IPS-15b (cell line): ENCODE measurements at regions not wholly inside any gene's neighbourhood (a gene's known extent, or its start where the extent isn't known, plus 50 kb on each side); places are given as distances from the start of the nearest gene placed in this dataset.

Experiments used
- H3K27me3 ChIP-seq: one replicate; pipeline ENCODE4 v1.6.1; 2013; ENCODE audit warnings: low read length; ENCODE audit not compliant: control insufficient read depth, insufficient read depth
- H3K36me3 ChIP-seq: one replicate; pipeline ENCODE4 v1.6.1; 2013; ENCODE audit warnings: low read length; ENCODE audit not compliant: control insufficient read depth, insufficient read depth
- H3K4me1 ChIP-seq: one replicate; pipeline ENCODE4 v1.6.1; 2013; ENCODE audit warnings: mild to moderate bottlenecking, low read length; ENCODE audit not compliant: control insufficient read depth, insufficient read depth
- H3K4me3 ChIP-seq: one replicate; pipeline ENCODE4 v1.5.1; 2013; ENCODE audit warnings: low read depth, low read length
- H3K9ac ChIP-seq: one replicate; pipeline ENCODE4 v1.6.1; 2013; ENCODE audit warnings: low read depth, mild to moderate bottlenecking, low read length
- H3K9me3 ChIP-seq: one replicate; pipeline ENCODE4 v1.6.1; 2013; ENCODE audit warnings: mild to moderate bottlenecking, low read length; ENCODE audit not compliant: control insufficient read depth, insufficient read depth

GRCh38 chr7:125136341-125136740 lies 206.7 kb upstream of the POT1 start:
- Histone ChIP-seq H3K27me3 (no peaks in the 10 kb centered on the region), H3K4me3 (no peak overlapping the region), H3K9me3 (no peaks in the 10 kb centered on the region), H3K4me1 (no peaks in the 10 kb centered on the region), H3K36me3 (no peaks in the 10 kb centered on the region), H3K9ac (no peak overlapping the region)

DNA sequence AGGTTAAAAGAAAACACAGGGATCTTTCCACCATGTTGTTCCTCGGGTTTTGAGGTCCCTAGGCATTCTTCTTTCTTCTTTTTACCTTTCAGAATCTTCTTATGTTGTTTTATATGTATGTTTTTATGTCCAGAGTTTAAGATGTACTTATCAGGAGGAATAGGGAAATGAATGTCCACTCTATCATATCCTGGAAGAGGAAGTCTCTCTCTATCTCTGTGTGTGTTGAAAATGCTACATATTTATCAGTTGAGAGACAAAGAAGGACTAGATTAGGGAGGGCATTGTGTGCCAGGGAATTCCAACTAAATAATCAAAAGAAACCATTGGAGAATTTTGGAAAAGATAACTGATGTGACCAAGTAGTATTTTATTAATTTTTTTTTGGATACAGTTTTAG lies 200.5 kb upstream of the POT1 start:
- no peaks in the 10 kb centered on the region for H3K27me3 ChIP-seq
- no peak overlapping the region for H3K9ac ChIP-seq
- no peaks in the 10 kb centered on the region for H3K9me3 ChIP-seq
- H3K4me3 ChIP-seq = no peak overlapping the region
- H3K36me3 ChIP-seq = no peaks in the 10 kb centered on the region
- H3K4me1 ChIP-seq = no peaks in the 10 kb centered on the region

DNA sequence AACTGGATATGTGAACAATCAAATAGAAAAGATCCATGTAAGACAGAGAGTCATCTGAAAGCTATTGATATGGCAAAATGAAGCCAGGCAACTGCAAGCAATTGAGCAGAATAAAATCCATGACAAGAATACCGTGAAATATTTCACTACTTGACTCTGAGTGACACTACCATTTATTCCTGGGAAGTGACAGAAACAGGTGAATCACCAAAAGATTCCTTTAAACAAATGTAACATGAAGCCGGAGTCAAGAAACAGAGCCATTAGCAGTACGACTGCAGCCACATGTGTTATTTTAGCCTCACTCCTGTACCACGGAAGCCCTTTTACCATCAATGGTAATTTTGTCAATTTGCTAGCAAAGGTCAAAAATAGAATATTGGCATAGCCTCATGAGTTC lies 197.7 kb upstream of the POT1 start:
- Histone ChIP-seq H3K9ac (no peak overlapping the region), H3K27me3 (no peaks in the 10 kb centered on the region), H3K4me1 (no peaks in the 10 kb centered on the region), H3K36me3 (no peaks in the 10 kb centered on the region), H3K4me3 (no peak overlapping the region), H3K9me3 (no peaks in the 10 kb centered on the region)

GRCh38 chr7:125126376-125126775 lies 196.8 kb upstream of the POT1 start:
- Histone ChIP-seq H3K9me3 (no peaks in the 10 kb centered on the region), H3K27me3 (no peaks in the 10 kb centered on the region), H3K9ac (no peak overlapping the region), H3K36me3 (no peaks in the 10 kb centered on the region), H3K4me1 (no peaks in the 10 kb centered on the region), H3K4me3 (no peak overlapping the region)

- no peaks in the 10 kb centered on the region for H3K4me1 ChIP-seq
- no peak overlapping the region for H3K9ac ChIP-seq
- no peaks in the 10 kb centered on the region for H3K9me3 ChIP-seq
- no peaks in the 10 kb centered on the region for H3K36me3 ChIP-seq
- H3K27me3 ChIP-seq = no peaks in the 10 kb centered on the region
- no peak overlapping the region for H3K4me3 ChIP-seq
Observed at GRCh38 chr7:125125315-125125714, 195.7 kb upstream of the POT1 start.

- Histone ChIP-seq H3K27me3 (no peaks in the 10 kb centered on the region), H3K9me3 (no peaks in the 10 kb centered on the region), H3K36me3 (no peaks in the 10 kb centered on the region), H3K4me1 (no peaks in the 10 kb centered on the region), H3K9ac (no peak overlapping the region), H3K4me3 (no peak overlapping the region)
Observed at GRCh38 chr7:125122173-125122572, 192.5 kb upstream of the POT1 start.

DNA sequence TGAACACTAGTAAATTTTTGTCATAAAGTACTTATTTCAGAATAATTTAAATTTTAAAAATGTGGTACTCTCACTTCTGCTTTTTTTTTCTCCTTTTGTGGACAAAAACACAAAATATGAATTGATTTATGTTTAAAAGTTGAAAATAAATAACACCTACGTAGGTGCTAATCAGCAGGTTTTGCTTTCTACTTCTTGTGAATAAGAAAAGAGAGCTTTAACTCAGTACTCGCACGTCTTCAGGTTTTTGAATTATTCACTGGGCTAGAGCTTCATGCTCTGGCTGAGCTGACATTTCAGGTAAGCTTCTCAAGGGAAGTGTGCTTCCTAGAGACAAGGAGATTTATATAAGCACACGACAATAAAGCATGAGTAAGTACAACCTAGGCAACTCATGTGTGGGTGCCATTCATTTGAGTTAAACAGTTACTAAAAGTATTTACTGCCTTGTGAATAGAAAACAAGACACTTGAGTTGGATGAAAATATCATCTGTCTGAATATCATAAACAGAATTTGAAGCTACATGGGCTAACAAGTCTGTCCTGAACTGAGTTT lies 190.0 kb upstream of the POT1 start:
- Histone ChIP-seq H3K4me3 (no peak overlapping the region), H3K4me1 (no peaks in the 10 kb centered on the region), H3K36me3 (no peaks in the 10 kb centered on the region), H3K27me3 (no peaks in the 10 kb centered on the region), H3K9ac (no peak overlapping the region), H3K9me3 (no peaks in the 10 kb centered on the region)

DNA sequence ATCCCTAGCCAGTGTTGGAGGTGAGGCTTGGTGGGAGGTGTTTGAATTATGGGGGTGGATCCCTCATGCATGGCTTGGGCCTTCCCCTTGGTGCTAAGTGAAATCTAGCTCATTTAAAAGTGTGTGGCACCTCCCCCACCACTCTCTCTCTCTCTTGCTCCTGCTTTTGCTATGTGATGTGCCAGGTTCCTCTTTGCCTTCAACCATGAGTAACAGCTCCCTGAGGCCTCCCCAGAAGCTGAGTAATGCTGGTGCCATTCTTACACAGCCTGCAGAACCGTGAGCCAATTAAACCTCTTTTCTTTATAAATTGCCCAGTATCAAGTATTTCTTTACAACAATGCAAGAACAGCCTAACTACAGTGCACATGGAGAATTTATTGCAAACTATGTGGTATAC lies 188.8 kb upstream of the POT1 start:
- Histone ChIP-seq H3K27me3 (no peaks in the 10 kb centered on the region), H3K9ac (no peak overlapping the region), H3K36me3 (no peaks in the 10 kb centered on the region), H3K4me1 (no peaks in the 10 kb centered on the region), H3K4me3 (no peak overlapping the region), H3K9me3 (no peaks in the 10 kb centered on the region)

DNA sequence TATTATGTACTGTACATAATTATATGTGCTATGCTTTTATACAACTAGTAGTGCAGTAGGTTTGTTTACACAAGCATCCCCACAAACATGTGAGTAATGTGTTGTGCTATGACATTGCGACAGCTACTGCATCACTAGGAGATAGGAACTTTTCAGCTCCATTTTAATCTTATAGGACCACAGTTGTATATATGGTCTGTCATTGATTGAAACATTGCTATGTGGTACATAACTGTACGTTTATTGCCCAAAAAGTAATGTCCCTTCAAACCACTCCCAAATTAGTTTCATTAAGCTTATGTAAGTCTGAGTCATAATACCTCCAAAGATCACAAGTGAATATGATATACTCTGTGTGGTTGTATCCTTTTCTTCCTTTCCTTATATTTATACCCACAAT lies 183.2 kb upstream of the POT1 start:
- Histone ChIP-seq H3K9me3 (no peaks in the 10 kb centered on the region), H3K9ac (no peak overlapping the region), H3K27me3 (no peaks in the 10 kb centered on the region), H3K4me1 (no peaks in the 10 kb centered on the region), H3K36me3 (peaks cover 2% of the 10 kb centered on the region), H3K4me3 (no peak overlapping the region)

DNA sequence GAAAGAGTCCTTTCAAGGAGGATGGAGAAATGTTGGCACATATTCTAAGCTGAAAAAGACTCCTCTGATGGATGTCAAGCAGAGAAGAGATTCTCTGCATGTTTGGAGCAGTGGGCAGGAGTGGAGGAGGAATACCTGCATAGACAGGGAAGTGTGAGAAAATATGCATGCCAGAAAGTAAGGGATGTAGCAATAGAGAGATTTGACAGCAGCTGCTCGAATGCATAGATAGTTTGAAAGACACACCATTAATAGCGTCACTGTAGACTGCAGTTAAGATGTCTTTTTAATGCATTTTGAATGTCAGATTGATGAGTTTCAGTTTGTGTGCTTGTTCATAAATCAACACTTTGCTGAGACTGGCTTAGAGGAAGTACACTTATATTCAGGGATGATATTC lies 169.9 kb upstream of the POT1 start:
- Histone ChIP-seq H3K4me3 (no peak overlapping the region), H3K36me3 (no peaks in the 10 kb centered on the region), H3K9ac (no peak overlapping the region), H3K9me3 (no peaks in the 10 kb centered on the region), H3K4me1 (no peaks in the 10 kb centered on the region), H3K27me3 (no peaks in the 10 kb centered on the region)

DNA sequence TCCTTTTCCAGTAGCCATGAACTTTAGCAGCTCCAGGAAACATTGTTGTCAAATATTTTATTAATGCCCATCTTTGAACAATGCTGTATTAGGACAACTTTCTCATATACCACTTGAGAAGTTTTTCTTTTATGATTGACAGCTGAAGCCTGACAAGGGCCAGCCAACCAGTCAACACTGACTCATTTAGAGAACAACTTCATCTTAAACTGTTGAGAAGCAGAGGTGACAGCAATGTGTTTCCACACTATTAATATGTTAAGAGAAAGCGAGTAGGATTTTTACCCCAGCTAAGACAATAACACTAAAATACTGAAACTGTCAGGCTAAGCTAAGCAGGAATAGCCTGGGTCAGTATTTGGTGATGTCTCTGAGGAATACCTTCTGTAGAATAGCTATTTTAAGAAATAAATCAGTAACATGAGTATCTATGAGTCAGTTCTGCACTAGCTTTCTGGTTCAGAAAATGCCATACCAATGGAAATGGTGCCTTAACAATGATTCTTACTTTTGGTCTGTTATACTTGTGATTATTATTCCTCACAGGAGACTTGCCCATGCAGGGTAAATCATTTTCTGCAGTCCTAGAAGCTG lies 168.8 kb upstream of the POT1 start:
- Histone ChIP-seq H3K9me3 (no peaks in the 10 kb centered on the region), H3K36me3 (no peaks in the 10 kb centered on the region), H3K4me3 (no peak overlapping the region), H3K27me3 (no peaks in the 10 kb centered on the region), H3K9ac (no peak overlapping the region), H3K4me1 (no peaks in the 10 kb centered on the region)

GRCh38 chr7:125090596-125090995 lies 161.0 kb upstream of the POT1 start:
- Histone ChIP-seq H3K4me1 (no peaks in the 10 kb centered on the region), H3K9me3 (no peaks in the 10 kb centered on the region), H3K36me3 (no peaks in the 10 kb centered on the region), H3K4me3 (no peak overlapping the region), H3K9ac (no peak overlapping the region), H3K27me3 (no peaks in the 10 kb centered on the region)
